Nephron (organoid): ENCODE measurements at regions not wholly inside any gene's neighbourhood (a gene's known extent, or its start where the extent isn't known, plus 50 kb on each side); places are given as distances from the start of the nearest gene placed in this dataset.

Source experiments
- H3K27ac Mint-ChIP-seq, 3 experiments: 2 replicates each; pipeline ENCODE4 v1.8.0; 2020; ENCODE audit warnings: mixed read lengths in 3 of 3, mild to moderate bottlenecking in 2 of 3, moderate library complexity in 1 of 3
- H3K27me3 Mint-ChIP-seq: 2 replicates; pipeline ENCODE4 v1.8.0; 2021; ENCODE audit warnings: low read depth, mild to moderate bottlenecking, moderate library complexity, mixed read lengths
- H3K36me3 Mint-ChIP-seq: 2 replicates; pipeline ENCODE4 v1.8.0; 2020; ENCODE audit warnings: low read depth, mixed read lengths
- H3K4me1 Mint-ChIP-seq: 2 replicates; pipeline ENCODE4 v1.8.0; 2020; ENCODE audit warnings: mixed read lengths
- H3K4me3 Mint-ChIP-seq, 3 experiments: 2 replicates each; pipeline ENCODE4 v1.8.0; 2020; ENCODE audit warnings: mild to moderate bottlenecking in 3 of 3, mixed read lengths in 3 of 3, moderate library complexity in 2 of 3
- H3K9me3 Mint-ChIP-seq: 2 replicates; pipeline ENCODE4 v1.8.0; 2020; ENCODE audit warnings: mixed read lengths
- TF ChIP-seq, protein P1 (sequence below), 3 experiments: fragments of 200-600 bp; sonication (generic); IDR thresholded peaks; one replicate each; pipeline ENCODE4 v1.5.0; 2021; ENCODE audit warnings: antibody characterized with exemption in 3 of 3; ENCODE audit not compliant: unreplicated experiment in 3 of 3

DNA sequence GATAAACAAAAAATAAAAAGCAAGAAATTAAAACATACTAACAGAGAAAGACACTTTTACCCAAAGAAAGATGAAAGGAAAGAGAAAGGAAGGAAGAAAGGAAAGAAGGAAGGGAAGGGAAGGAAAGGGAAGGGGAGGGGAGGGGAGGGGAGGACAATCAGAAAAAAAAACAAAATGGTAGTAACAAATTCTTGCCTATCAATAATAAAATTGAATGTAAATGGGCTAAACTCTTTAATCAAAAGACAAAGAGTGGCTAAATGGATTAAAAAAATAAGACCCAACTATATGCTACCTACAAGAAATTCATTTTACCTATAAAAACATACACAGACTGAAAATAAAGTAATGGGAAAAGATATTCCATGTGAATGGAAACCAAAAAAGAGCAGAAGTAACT, 372.9 kb upstream of the NFIA start:
- TF ChIP-seq, protein P1, sequence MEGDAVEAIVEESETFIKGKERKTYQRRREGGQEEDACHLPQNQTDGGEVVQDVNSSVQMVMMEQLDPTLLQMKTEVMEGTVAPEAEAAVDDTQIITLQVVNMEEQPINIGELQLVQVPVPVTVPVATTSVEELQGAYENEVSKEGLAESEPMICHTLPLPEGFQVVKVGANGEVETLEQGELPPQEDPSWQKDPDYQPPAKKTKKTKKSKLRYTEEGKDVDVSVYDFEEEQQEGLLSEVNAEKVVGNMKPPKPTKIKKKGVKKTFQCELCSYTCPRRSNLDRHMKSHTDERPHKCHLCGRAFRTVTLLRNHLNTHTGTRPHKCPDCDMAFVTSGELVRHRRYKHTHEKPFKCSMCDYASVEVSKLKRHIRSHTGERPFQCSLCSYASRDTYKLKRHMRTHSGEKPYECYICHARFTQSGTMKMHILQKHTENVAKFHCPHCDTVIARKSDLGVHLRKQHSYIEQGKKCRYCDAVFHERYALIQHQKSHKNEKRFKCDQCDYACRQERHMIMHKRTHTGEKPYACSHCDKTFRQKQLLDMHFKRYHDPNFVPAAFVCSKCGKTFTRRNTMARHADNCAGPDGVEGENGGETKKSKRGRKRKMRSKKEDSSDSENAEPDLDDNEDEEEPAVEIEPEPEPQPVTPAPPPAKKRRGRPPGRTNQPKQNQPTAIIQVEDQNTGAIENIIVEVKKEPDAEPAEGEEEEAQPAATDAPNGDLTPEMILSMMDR (IDR thresholded peaks at IDR 0.05; ENCODE audit: unreplicated experiment in 3 of 3) = no peak
- H3K4me3 Mint-ChIP-seq = no peak overlapping the region
- no peak overlapping the region for H3K27ac Mint-ChIP-seq
- peaks cover 30% of the 10 kb centered on the region for H3K9me3 Mint-ChIP-seq
- peaks cover 4% of the 10 kb centered on the region for H3K36me3 Mint-ChIP-seq
- H3K27me3 Mint-ChIP-seq = no peaks in the 10 kb centered on the region
- H3K4me1 Mint-ChIP-seq = no peaks in the 10 kb centered on the region

DNA sequence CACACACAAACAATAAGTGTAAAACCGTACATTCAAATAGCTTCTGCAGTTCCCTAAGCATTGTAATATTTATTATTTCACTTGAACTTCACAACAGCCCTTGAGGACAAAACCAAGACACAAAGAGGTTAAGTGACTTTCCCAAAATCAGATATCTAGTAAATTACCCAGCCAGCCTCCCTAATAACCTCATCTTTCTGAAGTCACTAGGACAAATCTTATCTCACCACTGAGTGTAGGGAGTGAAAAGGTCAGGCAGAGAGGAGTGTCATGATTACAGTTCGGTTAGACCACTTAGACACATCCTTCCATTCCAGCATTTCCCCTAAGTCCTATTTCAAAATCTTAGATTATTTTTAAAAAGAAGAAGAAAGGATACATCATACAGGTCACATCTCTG, 377.3 kb upstream of the NFIA start:
- H3K27ac Mint-ChIP-seq = peak overlapping the region in 1 of 3 experiments; percentile 6
- TF ChIP-seq, protein P1 (IDR thresholded peaks at IDR 0.05; ENCODE audit: unreplicated experiment in 3 of 3) = no peak
- H3K4me1 Mint-ChIP-seq = peaks cover 4% of the 10 kb centered on the region
- H3K4me3 Mint-ChIP-seq = no peak overlapping the region
- peaks cover 4% of the 10 kb centered on the region for H3K36me3 Mint-ChIP-seq
- H3K9me3 Mint-ChIP-seq = peaks cover 23% of the 10 kb centered on the region
- H3K27me3 Mint-ChIP-seq = no peaks in the 10 kb centered on the region

DNA sequence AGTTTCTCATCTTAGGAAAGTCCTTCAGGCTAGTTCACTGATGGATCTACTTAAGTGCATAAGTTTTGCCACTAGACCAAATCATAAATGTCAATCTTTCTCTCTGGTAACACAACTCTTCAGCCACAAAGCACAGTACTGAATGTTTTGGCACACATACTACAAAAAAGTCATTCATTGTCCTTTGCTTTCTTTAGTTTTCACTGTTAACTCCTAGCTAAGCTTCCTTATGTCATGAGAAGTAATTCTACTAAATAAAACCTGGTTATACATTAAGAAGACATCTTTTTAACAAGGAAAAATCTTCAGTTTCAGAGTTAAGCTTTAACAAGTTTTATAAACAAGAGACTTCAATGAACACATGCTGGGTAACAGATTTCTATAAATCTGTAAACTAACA, 379.2 kb upstream of the NFIA start:
- peaks cover 17% of the 10 kb centered on the region for H3K9me3 Mint-ChIP-seq
- H3K27ac Mint-ChIP-seq = peak overlapping the region; percentile 65 to 92 (median 84)
- H3K27me3 Mint-ChIP-seq = no peaks in the 10 kb centered on the region
- peaks cover 4% of the 10 kb centered on the region for H3K36me3 Mint-ChIP-seq
- TF ChIP-seq, protein P1 (IDR thresholded peaks at IDR 0.05; ENCODE audit: unreplicated experiment in 3 of 3) = no peak
- no peak overlapping the region for H3K4me3 Mint-ChIP-seq
- peaks cover 11% of the 10 kb centered on the region for H3K4me1 Mint-ChIP-seq

DNA sequence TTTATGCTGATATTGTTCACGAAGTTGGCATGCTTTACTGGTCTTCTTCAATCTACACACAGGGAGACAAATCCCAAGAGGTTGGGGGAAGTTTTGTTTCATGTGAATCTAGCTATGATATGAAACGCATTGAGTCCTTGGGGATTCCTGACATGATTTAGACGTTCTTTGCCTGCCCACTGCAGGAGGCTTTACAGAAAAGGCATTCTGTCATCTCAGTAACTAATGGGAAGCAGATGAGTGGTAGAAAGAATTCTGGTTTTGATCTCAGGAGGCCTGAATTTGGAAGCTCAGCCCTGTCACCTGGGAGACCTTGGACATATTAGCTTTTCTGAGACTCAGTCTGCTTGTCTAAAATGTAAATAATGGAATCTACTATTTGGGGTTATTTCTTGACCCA, 383.0 kb upstream of the NFIA start:
- H3K4me1 Mint-ChIP-seq = peaks cover 30% of the 10 kb centered on the region
- no peaks in the 10 kb centered on the region for H3K36me3 Mint-ChIP-seq
- peak overlapping the region; percentile 20 to 71 (median 47) for H3K27ac Mint-ChIP-seq
- no peak overlapping the region for H3K4me3 Mint-ChIP-seq
- TF ChIP-seq, protein P1 (IDR thresholded peaks at IDR 0.05; ENCODE audit: unreplicated experiment in 3 of 3) = no peak
- no peaks in the 10 kb centered on the region for H3K27me3 Mint-ChIP-seq
- H3K9me3 Mint-ChIP-seq = peaks cover 9% of the 10 kb centered on the region

DNA sequence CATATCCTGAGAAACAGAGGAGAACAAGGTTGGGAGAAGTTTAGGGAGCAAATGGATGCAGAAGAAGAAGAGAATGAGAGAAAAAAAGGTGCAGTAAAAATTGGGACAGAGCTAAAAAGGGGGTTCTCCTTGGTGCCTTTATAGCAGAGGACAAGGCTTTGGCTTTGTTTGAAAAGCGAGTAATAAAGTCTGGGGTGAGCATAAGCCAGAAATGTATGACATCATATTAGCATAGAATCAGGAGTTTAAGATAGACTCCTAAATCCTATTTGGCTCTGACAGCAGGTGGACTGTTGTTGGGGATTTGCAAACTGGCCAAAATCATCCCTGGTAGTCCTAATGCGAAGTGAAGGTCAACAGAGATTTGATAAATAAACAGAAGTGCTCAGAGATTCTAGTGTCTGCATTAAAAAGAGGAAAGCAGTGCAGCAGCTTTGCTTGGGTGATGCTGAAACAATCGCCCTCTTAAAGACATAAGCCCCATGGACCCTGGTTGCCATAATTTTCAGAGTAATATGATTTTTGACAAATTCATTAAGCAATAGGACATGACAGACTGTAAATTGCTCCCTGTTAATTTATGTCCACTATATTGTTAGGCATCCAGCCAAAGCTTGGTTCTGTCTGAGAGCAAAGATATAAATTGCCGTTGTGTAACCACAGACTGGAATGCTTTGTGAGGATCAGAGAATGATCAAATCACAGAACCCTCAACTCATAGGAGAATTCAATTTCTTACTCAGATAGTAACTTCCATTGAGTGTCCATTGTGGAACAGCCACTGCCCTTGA, 385.0 kb upstream of the NFIA start:
- Mint-ChIP-seq H3K36me3 (no peaks in the 10 kb centered on the region), H3K27me3 (no peaks in the 10 kb centered on the region), H3K4me3 (no peak overlapping the region), H3K4me1 (peaks cover 25% of the 10 kb centered on the region), H3K9me3 (peaks cover 18% of the 10 kb centered on the region), H3K27ac (peak overlapping the region; percentile 33 to 60 (median 42))
- TF ChIP-seq, protein P1 (IDR thresholded peaks at IDR 0.05; ENCODE audit: unreplicated experiment in 3 of 3) = no peak

DNA sequence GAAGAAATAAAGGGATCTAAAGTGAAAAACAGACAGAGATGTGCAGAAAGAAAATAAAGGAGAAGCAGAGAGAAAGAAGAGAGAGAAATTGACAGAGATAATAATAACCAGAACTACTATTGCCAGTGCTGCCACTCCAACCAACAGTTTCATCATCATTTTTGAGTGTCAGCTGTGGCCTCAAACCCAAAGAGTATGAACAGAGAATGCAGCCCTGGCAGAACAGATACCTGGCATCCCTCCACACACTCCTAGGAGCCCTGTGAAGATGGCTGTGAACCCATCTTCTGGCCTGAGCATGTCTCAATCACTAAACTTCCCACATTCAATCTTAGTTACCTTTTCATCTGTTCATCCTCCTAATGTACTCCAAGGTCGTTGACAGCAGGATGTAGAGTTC, 385.8 kb upstream of the NFIA start:
- H3K27me3 Mint-ChIP-seq = no peaks in the 10 kb centered on the region
- peaks cover 25% of the 10 kb centered on the region for H3K4me1 Mint-ChIP-seq
- H3K4me3 Mint-ChIP-seq = no peak overlapping the region
- H3K36me3 Mint-ChIP-seq = no peaks in the 10 kb centered on the region
- TF ChIP-seq, protein P1 (IDR thresholded peaks at IDR 0.05; ENCODE audit: unreplicated experiment in 3 of 3) = no peak
- H3K27ac Mint-ChIP-seq = no peak overlapping the region
- H3K9me3 Mint-ChIP-seq = peaks cover 15% of the 10 kb centered on the region
